Endothelial cell of umbilical vein (primary cell): ENCODE measurements at regions not wholly inside any gene's neighbourhood (a gene's known extent, or its start where the extent isn't known, plus 50 kb on each side); places are given as distances from the start of the nearest gene placed in this dataset.

ENCODE experiments used
- BruUV-seq: library from RNA; stranded (reverse); fragments of 400-500 nt; replicated peaks from 2 replicates; lab custom pipeline; 2021; lab: Mats Ljungman, UMichigan
- CTCF ChIA-PET: fragments of 300-600, 350-600 bp; sonication (Branson Sonifier 250); formaldehyde crosslinking; loops from one replicate; lab custom pipeline; 2021; ENCODE audit warnings: antibody characterized with exemption, inconsistent platforms; lab: Charles Lee
- POLR2A ChIA-PET: fragments of 300-600, 350-600 bp; sonication (Branson Sonifier 250); formaldehyde crosslinking; loops from one replicate; lab custom pipeline; 2021; ENCODE audit warnings: antibody characterized with exemption, inconsistent platforms; lab: Charles Lee
- DNase-seq: peaks from one replicate; pipeline ENCODE4 v3.0.0-alpha.2; 2011; ENCODE audit warnings: low read depth, low spot score
- FAIRE-seq: peaks from 2 replicates; lab custom pipeline; 2011; peaks lifted over from hg19 to GRCh38; lab: Jason Lieb, UNC
- H2AFZ ChIP-seq: 2 replicates; pipeline ENCODE4 v1.6.0; 2012; ENCODE audit warnings: low read depth, low read length, control low read depth, inconsistent platforms
- H3K27ac ChIP-seq: 2 replicates; pipeline ENCODE4 v1.5.1; 2011; ENCODE audit warnings: low read depth, mild to moderate bottlenecking, control low read depth, low read length, moderate library complexity; ENCODE audit not compliant: insufficient read depth
- H3K27me3 ChIP-seq, 2 experiments: 2 replicates each; pipeline versions ENCODE4 v1.6.0 to v1.6.1; 2011; ENCODE audit warnings: low read length in 2 of 2, mixed read lengths in 1 of 2; ENCODE audit not compliant: control insufficient read depth in 2 of 2, insufficient read depth in 2 of 2
- H3K36me3 ChIP-seq, 2 experiments: 2 replicates in 1 of 2; 3 replicates in 1 of 2; pipeline ENCODE4 v1.5.1; 2011; ENCODE audit warnings: low read length in 2 of 2, mild to moderate bottlenecking in 1 of 2, moderate library complexity in 1 of 2; ENCODE audit not compliant: control insufficient read depth in 2 of 2, insufficient read depth in 2 of 2; ENCODE audit errors: extremely low read depth in 1 of 2
- H3K4me1 ChIP-seq: 3 replicates; pipeline ENCODE4 v1.5.1; 2011; ENCODE audit warnings: mild to moderate bottlenecking, low read length; ENCODE audit not compliant: control insufficient read depth, insufficient read depth; ENCODE audit errors: extremely low read depth
- H3K4me2 ChIP-seq: 2 replicates; pipeline ENCODE4 v1.6.1; 2011; ENCODE audit warnings: low read length, control low read depth, mixed read lengths; ENCODE audit not compliant: insufficient read depth
- H3K4me3 ChIP-seq, 3 experiments: fragments of 200-600 bp in 1 of 3; sonication (generic), shearing (Covaris generic) in 1 of 3; replicated peaks in 1 of 3; 2 replicates each; pipeline ENCODE4 v1.5.1; 2011 to 2016; ENCODE audit warnings: control low read depth in 3 of 3, low read length in 3 of 3, mild to moderate bottlenecking in 2 of 3, inconsistent platforms in 1 of 3, low read depth in 1 of 3, moderate library complexity in 1 of 3; ENCODE audit not compliant: insufficient read depth in 1 of 3
- H3K79me2 ChIP-seq: 2 replicates; pipeline ENCODE4 v1.6.0; 2012; ENCODE audit warnings: low read length, inconsistent platforms; ENCODE audit not compliant: control insufficient read depth, insufficient read depth
- H3K9ac ChIP-seq: replicated peaks from 2 replicates; pipeline ENCODE3; 2011; ENCODE audit warnings: low read length, control low read depth; ENCODE audit not compliant: insufficient read depth; ENCODE audit errors: extremely low read depth
- H3K9me1 ChIP-seq: replicated peaks from 3 replicates; pipeline ENCODE4 v1.6.0; 2011; ENCODE audit warnings: mild to moderate bottlenecking, low read length; ENCODE audit not compliant: control insufficient read depth, insufficient read depth; ENCODE audit errors: extremely low read depth
- H3K9me3 ChIP-seq: replicated peaks from 2 replicates; pipeline ENCODE4 v1.5.1; 2012; ENCODE audit warnings: low read length, inconsistent platforms; ENCODE audit not compliant: control insufficient read depth, insufficient read depth
- H4K20me1 ChIP-seq: replicated peaks from 2 replicates; pipeline ENCODE3; 2011; ENCODE audit warnings: mild to moderate bottlenecking, low read length; ENCODE audit not compliant: control insufficient read depth, insufficient read depth; ENCODE audit errors: extremely low read depth
- CTCF ChIP-seq, 2 donors: IDR thresholded peaks; 1 replicate in 1 of 2; 2 replicates in 1 of 2; pipeline ENCODE4 v1.5.1; 2011; ENCODE audit warnings: low read length in 2 of 2, mild to moderate bottlenecking in 2 of 2, moderate library complexity in 2 of 2, control low read depth in 1 of 2, inconsistent platforms in 1 of 2, low read depth in 1 of 2; ENCODE audit not compliant: insufficient read depth in 1 of 2; ENCODE audit errors: extremely low read depth in 1 of 2
- EZH2 ChIP-seq: IDR thresholded peaks from 2 replicates; pipeline ENCODE4 v1.6.1; 2012; ENCODE audit warnings: borderline replicate concordance, low read depth, mild to moderate bottlenecking, moderate library complexity, low read length, inconsistent platforms; ENCODE audit not compliant: severe bottlenecking
- FOS ChIP-seq: IDR thresholded peaks from 2 replicates; pipeline ENCODE4 v1.6.1; 2011; ENCODE audit warnings: mild to moderate bottlenecking, low read length, moderate library complexity, borderline replicate concordance; ENCODE audit not compliant: insufficient read depth
- GATA2 ChIP-seq: IDR thresholded peaks from 2 replicates; pipeline ENCODE4 v1.7.0; 2011; ENCODE audit warnings: low read depth, mild to moderate bottlenecking, moderate library complexity, mixed read lengths, low read length; ENCODE audit not compliant: insufficient read length, insufficient read depth
- JUN ChIP-seq: IDR thresholded peaks from 2 replicates; pipeline ENCODE4 v1.6.1; 2011; ENCODE audit warnings: borderline replicate concordance, low read depth; ENCODE audit not compliant: insufficient read length, insufficient read depth
- MAX ChIP-seq: IDR thresholded peaks from 2 replicates; pipeline ENCODE4 v1.6.1; 2011; ENCODE audit not compliant: insufficient read depth, insufficient read length
- MYC ChIP-seq: IDR thresholded peaks from one replicate; pipeline ENCODE4 v1.6.1; 2011; ENCODE audit warnings: mild to moderate bottlenecking, low read depth, low read length
- POLR2A ChIP-seq: IDR thresholded peaks from 2 replicates; pipeline ENCODE4 v1.6.1; 2012; ENCODE audit warnings: low read depth, mild to moderate bottlenecking, control low read depth, low read length
- POLR2AphosphoS5 ChIP-seq: IDR thresholded peaks from 2 replicates; pipeline ENCODE4 v1.6.1; 2012; ENCODE audit warnings: low read depth, mild to moderate bottlenecking, control low read depth, low read length, moderate library complexity; ENCODE audit not compliant: insufficient read depth
- dilution Hi-C: fragments of 300-500 bp; cut with MboI; formaldehyde crosslinking; loops from one replicate; pipeline ENCODE4 v1.15.0; 2019; ENCODE audit warnings: low sequenced_read_pairs; ENCODE audit not compliant: extremely low pct_ligation_motif_present
- intact Hi-C: fragments of 100-400 bp; cut with micrococcal nuclease; formaldehyde crosslinking; loops from one replicate; pipeline ENCODE4 v1.10.0; 2022

- Histone ChIP-seq H3K4me2 (no peak overlapping the region), H3K4me1 (no peaks in the 10 kb centered on the region), H3K9me1 (no peaks in the 10 kb centered on the region), H3K36me3 (no peaks in the 10 kb centered on the region), H4K20me1 (no peaks in the 10 kb centered on the region), H3K4me3 (no peak overlapping the region), H3K9ac (no peak overlapping the region), H3K27ac (no peak overlapping the region), H3K79me2 (no peaks in the 10 kb centered on the region), H3K27me3 (no peaks in the 10 kb centered on the region), H2AFZ (no peak overlapping the region), H3K9me3 (no peaks in the 10 kb centered on the region)
- FAIRE-seq = no peak
- dilution Hi-C loops (no loop called here), intact Hi-C loops (no loop called here)
- BruUV-seq = no TSS peak
- TF ChIP-seq MYC = no peak
- TF ChIP-seq GATA2 = no peak
- TF ChIP-seq FOS = no peak
- no peak for DNase-seq
- POLR2A ChIA-PET = no interaction called here
- CTCF ChIA-PET = no interaction called here
Measured at GRCh38 chr2:41394541-41394940, 653.3 kb upstream of the PKDCC start.

DNA sequence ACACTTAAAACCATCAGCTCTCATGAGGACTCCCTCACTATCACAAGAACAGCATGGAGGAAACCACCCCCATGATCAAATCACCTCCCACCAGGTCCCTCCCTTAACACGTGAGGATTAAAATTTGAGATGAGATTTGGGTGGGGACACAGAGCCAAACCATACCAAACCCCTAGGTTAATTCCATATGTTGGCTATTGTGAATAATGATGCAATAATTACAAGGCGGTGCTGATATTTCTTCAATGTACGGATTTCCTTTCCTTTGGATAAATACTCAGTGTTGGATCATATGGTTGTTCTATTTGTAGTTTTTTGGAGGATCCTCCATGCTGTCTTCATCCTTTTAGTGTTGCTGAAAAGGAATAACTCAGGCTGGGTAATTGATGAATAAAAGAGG is 652.1 kb upstream of the PKDCC start:
- Histone ChIP-seq H3K36me3 (no peaks in the 10 kb centered on the region), H4K20me1 (no peaks in the 10 kb centered on the region), H3K27me3 (no peaks in the 10 kb centered on the region), H3K4me3 (no peak overlapping the region), H3K4me2 (no peak overlapping the region), H3K9ac (no peak overlapping the region), H3K79me2 (no peaks in the 10 kb centered on the region), H3K9me3 (no peaks in the 10 kb centered on the region), H3K27ac (no peak overlapping the region), H2AFZ (no peak overlapping the region), H3K4me1 (no peaks in the 10 kb centered on the region), H3K9me1 (no peaks in the 10 kb centered on the region)
- intact Hi-C loops = no loop called here
- no TSS peak for BruUV-seq
- no peak for TF ChIP-seq CTCF (IDR thresholded peaks at IDR 0.05; ENCODE audit: extremely low read depth in 1 of 2, insufficient read depth in 1 of 2, low read depth in 1 of 2, low read length in 2 of 2)
- no peak for TF ChIP-seq EZH2
- TF ChIP-seq MAX = no peak
- TF ChIP-seq POLR2A = no peak
- no peak for TF ChIP-seq MYC
- TF ChIP-seq GATA2 = no peak
- no peak for TF ChIP-seq FOS
- no peak for TF ChIP-seq JUN
- no peak for TF ChIP-seq POLR2AphosphoS5
- DNase-seq (no peak), FAIRE-seq (no peak)
- ChIA-PET POLR2A (no interaction called here), CTCF (no interaction called here)
- dilution Hi-C loops = no loop called here
